GM12875 (cell line): ENCODE measurements at regions not wholly inside any gene's neighbourhood (a gene's known extent, or its start where the extent isn't known, plus 50 kb on each side); places are given as distances from the start of the nearest gene placed in this dataset.
"Not testable (repeated sequence)": the region's sequence is repeated elsewhere in the genome, so short reads cannot be mapped to it uniquely, and the experiment has no call there.

Experiments
- H3K4me3 ChIP-seq: one replicate; pipeline ENCODE4 v1.5.1; 2011; ENCODE audit warnings: low read depth, low read length, control low read depth
- TF ChIP-seq, protein P1 (sequence below): IDR thresholded peaks from 2 replicates; pipeline ENCODE4 v1.5.1; 2011; ENCODE audit warnings: low read depth, mild to moderate bottlenecking, control low read depth, inconsistent platforms, low read length, moderate library complexity, borderline replicate concordance; ENCODE audit not compliant: insufficient read depth

DNA sequence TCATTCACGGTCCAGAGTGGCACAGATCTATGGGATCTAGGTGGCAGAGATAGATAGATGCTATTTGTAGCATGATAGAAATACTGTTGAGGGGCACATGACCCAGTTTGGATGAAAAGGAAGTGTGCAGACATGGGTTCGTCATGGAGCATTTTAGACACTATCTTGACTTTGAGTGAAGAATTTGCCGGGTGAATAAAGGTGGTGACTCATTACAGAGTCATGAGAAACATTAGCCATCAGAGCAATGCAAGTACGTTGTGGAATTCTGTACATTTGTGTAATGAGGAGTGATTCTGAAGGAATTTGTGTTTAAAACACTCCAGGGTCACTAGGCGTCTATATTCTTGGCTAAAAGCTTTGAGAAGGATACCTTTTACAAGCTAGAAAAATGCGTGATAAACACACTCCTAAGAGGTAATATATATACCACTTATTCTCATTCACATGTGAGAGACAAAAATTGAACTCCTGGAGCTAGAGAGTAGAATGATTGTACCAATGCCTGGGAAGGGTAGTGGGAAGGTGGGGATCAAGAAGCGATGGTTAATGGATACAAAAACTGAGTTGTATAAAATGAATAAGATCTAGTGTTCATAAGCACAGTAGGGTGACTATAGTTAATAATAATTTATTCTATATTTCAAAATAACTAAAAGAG, 593.7 kb upstream of the LUZP2 start:
- no peak overlapping the region for H3K4me3 ChIP-seq
- TF ChIP-seq, protein P1, sequence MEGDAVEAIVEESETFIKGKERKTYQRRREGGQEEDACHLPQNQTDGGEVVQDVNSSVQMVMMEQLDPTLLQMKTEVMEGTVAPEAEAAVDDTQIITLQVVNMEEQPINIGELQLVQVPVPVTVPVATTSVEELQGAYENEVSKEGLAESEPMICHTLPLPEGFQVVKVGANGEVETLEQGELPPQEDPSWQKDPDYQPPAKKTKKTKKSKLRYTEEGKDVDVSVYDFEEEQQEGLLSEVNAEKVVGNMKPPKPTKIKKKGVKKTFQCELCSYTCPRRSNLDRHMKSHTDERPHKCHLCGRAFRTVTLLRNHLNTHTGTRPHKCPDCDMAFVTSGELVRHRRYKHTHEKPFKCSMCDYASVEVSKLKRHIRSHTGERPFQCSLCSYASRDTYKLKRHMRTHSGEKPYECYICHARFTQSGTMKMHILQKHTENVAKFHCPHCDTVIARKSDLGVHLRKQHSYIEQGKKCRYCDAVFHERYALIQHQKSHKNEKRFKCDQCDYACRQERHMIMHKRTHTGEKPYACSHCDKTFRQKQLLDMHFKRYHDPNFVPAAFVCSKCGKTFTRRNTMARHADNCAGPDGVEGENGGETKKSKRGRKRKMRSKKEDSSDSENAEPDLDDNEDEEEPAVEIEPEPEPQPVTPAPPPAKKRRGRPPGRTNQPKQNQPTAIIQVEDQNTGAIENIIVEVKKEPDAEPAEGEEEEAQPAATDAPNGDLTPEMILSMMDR = no peak

DNA sequence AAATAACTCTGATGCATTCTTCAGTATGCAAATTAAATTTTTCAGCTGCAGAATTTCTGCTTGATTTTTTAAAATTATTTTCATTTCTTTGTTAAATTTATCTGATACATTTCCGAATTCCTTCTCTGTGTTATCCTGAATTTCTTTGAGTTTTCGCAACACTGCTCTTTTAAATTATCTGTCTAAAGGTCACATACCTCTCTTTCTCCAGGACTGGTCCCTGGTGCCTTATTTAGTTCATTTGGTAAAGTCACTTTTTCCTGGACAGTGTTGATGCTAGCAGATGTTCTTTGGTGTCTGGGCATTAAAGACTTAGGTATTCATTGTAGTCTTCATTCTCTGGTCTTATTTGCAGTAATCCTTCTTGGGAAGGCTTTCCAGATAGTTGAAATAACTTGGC, 577.4 kb upstream of the LUZP2 start:
- H3K4me3 ChIP-seq = no peak overlapping the region
- TF ChIP-seq, protein P1 = no peak

DNA sequence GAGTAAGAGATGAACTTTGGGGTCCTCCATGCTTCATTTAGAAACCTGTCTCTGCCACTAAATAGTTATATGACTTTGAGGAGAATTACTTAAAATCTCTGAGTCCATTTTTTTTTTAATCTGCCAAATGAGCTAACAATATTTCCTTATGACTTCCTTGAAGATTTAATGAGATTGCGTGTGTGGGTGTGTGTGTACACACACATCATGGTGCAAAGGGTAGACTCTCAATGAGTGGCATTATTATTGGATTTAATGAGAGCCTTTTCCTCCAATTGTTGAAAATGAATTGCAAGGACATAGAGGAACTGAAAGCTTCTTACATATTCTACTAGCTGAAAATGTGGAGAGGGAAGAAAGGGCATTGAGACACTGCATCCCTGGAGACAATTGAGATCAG, 573.5 kb upstream of the LUZP2 start:
- TF ChIP-seq, protein P1 = no peak

DNA sequence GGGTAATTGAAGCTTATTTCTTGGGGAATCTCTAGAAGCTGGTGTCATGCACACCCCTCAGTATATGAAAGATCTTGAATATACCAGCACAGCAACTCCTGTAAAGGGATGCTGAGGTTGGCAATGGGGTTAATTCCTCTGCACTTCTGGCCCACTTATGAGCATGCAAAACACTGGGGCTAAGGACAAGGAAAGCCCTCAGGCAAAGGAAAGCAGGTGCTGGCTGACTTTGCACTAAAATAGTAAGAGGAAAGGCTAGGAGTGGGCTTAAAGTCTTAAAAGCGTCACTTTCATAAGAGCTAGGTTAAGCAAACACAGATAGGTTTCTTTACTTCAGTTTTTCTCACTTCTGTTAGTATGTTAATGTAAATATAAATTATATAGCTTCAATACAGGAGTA, 572.6 kb upstream of the LUZP2 start:
- H3K4me3 ChIP-seq = no peak overlapping the region
- TF ChIP-seq, protein P1 = no peak

More for the DNA sequence above, 573.5 kb upstream of the LUZP2 start:
- H3K4me3 ChIP-seq = no peak overlapping the region

DNA sequence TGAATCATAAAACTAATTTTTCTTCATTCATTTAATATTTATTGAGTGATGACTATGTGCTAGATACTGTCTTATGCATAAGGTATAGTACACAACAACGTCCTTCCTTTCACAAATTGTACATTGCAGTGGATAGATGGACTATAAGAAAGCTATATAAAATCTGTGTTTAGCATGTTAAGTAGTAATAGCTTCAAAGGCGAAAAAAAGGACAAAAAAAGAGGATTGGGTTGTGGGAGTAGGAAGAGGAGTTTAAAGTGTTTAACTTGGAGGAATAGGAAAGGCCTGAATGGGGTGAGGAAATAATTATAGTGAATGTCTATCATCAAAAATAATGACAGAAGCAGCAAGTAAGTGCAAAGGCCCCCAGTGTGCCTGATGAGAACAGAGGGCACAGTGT, 565.4 kb upstream of the LUZP2 start:
- no peak overlapping the region for H3K4me3 ChIP-seq
- TF ChIP-seq, protein P1 = no peak

DNA sequence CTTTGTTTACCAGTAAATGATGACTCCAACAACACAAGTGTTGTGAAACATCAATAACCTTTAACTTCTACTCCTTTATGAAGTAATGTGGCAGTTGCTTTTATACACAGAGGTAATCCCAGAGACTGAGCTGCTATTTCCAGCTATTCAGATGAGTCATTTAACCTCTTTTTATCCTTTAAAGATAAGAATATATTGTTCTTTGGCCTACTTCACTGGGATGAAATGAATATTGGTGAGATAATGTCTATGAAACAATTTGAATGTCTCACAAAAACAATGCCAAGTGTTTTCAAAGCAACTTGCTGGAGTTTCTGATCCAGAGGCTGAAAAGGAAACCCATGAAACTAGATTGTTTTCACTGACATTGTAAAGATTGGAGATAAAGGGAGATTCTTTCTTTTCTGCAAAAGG, 564.4 kb upstream of the LUZP2 start:
- TF ChIP-seq, protein P1 = no peak
- no peak overlapping the region for H3K4me3 ChIP-seq

DNA sequence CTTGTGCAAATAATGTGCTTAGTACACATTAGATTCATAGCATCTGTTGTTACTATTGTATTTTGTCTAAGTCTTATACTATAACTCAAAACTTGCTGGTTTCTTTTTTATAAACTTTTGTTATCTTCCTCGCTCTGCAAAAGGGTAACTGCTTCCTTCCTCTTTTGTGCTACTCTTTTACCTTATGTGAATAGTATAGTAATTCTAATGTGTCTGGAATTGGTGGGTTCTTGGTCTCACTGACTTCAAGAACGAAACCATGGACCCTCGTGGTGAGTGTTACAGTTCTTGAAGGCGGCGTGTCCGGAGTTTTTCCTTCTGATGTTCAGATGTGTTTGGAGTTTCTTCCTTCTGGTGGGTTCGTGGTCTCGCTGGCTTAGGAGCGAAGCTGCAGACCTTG, 563.1 kb upstream of the LUZP2 start:
- TF ChIP-seq, protein P1 = no peak
- H3K4me3 ChIP-seq = no peak overlapping the region

DNA sequence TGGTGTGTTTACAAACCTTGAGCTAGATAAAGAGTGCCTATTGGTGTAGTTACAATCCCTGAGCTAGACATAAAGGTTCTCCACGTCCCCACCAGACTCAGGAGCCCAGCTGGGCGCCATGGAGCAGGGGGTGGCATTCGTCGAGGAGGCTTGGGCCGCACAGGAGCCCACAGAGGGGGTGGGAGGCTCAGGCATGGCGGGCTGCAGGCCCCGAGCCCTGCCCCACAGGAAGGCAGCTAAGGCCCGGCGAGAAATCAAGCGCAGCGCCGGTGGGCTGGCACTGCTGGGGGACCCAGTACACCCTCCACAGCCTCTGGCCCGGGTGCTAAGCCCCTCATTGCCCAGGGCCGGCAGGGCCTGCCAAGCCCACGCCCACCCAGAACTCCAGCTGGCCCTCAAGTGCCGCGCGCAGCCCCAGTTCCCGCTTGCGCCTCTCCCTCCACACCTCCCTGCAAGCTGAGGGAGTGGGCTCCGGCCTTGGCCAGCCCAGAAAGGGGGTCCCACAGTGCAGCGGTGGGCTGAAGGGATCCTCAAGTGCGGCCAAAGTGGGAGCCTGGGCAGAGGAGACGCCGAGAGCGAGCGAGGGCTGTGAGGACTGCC, 562.1 kb upstream of the LUZP2 start:
- H3K4me3 ChIP-seq = not testable (repeated sequence)

DNA sequence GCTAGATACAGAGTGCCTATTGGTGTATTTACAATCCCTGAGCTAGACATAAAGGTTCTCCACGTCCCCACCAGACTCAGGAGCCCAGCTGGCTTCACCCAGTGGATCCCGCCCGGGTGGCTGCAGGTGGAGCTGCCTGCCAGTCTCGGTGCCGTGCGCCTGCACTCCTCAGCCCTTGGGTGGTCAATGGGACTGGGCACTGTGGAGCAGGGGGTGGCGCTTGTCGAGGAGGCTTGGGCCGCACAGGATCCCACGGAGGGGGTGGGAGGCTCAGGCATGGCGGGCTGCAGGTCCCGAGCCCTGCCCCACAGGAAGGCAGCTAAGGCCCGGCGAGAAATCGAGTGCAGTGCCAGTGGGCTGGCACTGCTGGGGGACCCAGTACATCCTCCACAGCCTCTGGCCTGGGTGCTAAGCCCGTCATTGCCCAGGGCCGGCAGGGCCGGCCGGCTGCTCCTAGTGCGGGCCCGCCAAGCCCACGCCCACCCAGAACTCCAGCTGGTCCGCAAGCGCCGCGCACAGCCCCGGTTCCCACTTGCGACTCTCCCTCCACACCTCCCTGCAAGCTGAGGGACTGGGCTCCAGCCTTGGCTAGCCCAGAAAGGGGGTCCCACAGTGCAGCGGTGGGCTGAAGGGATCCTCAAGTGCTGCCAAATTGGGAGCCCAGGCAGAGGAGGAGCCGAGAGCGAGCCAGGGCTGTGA, 554.6 kb upstream of the LUZP2 start:
- not testable (repeated sequence) for H3K4me3 ChIP-seq
